NB4 (cell line): ENCODE measurements at regions not wholly inside any gene's neighbourhood (a gene's known extent, or its start where the extent isn't known, plus 50 kb on each side); places are given as distances from the start of the nearest gene placed in this dataset.

Experiments
- CTCF ChIP-seq: IDR thresholded peaks from one replicate; pipeline ENCODE4 v1.5.1; 2012; ENCODE audit warnings: low read depth, low read length
- MAX ChIP-seq: IDR thresholded peaks from 2 replicates; pipeline ENCODE4 v1.6.1; 2011; ENCODE audit warnings: low read depth, low read length
- MYC ChIP-seq: IDR thresholded peaks from 2 replicates; pipeline ENCODE4 v1.6.1; 2011; ENCODE audit warnings: low read depth, low read length
- POLR2A ChIP-seq: IDR thresholded peaks from 2 replicates; pipeline ENCODE4 v1.6.1; 2011; ENCODE audit warnings: mild to moderate bottlenecking; ENCODE audit not compliant: insufficient read length; ENCODE audit errors: extremely low read depth

GRCh38 chr1:57824535-57824934 is 400.7 kb upstream of the DAB1 start:
- TF ChIP-seq CTCF = no peak
- TF ChIP-seq POLR2A = no peak
- no peak for TF ChIP-seq MAX
- no peak for TF ChIP-seq MYC
